Activated CD4-positive, CD25-positive, alpha-beta regulatory T cell treated with anti-CD3 and anti-CD28 coated beads, Interleukin-2, amount 50 U/mL, for 16 hours (primary cell): ENCODE measurements at regions not wholly inside any gene's neighbourhood (a gene's known extent, or its start where the extent isn't known, plus 50 kb on each side); places are given as distances from the start of the nearest gene placed in this dataset.

Experiments used
- DNase-seq: peaks from one replicate; pipeline ENCODE4 v3.0.0-alpha.2; 2020; ENCODE audit warnings: low read depth, low spot score

DNA sequence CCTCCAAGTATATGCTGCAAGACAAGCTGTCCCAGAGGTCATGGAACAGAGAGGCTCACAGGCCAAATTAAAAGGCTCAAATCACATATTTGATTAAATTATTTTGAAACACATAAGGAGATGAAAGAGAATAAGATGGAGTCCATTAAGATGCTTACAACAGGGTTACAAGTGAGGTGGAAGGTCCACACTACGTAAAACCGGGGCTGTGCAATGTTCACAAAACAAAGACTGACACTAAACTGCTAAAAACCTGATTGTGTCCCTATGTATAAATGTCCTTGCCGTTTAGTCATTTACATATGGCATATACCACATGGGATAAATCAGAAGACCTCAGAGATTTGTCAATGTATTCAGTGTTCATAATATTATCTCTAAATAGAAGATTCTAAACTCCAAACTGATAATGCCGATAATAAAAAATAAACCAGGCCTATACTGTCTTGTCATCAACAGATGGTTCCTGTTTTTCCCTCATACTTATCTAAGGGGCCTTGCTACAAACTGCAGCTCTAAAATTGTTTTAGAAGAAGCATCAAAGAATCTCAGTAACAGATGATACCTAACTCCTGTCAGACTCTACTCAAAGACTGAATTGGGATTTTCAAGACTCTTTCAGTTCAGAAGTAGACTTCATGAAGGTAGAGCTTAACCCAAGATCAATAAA is 51.8 kb upstream of the RIPOR2 start:
- no peak for DNase-seq

DNA sequence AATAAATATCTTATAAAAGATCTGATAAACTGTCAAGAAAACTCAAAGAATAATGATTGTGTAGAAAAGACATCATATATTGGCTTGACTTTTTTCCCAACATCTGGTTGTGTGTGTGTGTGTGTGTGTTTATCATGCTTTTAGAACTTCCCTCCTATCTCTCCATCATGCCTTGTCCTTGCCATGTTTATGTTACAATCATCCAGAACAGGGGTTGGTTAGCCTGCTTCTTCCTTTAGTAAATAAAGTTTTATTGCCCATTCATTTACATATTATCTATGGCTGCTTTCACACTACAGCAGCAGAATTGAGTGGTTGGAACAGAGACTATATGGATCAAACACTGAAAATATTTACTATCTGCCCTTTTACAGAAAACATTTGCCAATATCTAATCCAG is 52.8 kb upstream of the RIPOR2 start:
- no peak for DNase-seq

DNA sequence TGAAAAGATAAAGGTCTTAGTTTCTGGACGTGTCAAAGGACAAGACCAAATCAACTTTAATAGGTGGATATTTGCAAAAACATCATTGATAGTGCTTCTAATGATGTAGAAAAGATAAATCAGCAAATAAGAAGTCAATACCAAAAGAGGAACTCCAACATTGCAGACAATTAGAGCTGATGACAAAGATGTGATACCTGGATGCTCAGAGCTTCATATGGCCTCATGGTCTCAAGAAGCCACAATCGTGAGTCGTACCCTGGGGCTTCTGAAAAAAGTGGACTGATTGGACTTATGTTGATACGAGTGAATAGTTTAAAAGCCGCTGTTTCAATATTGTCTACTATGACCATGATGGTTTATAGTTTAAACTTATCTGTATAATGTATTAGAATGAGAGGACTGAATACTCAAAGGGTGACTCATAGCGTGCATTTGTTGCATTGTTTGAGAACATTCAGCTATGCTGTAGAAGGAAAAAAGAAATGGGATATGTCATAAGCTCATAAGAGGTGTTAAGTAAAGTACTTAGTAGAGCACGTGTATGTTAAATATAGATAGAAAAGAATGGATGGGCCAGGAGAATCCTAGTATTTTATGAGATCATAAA is 54.6 kb upstream of the RIPOR2 start:
- DNase-seq, result no peak

GRCh38 chr6:24990944-24991809 is 55.4 kb upstream of the RIPOR2 start:
- no peak for DNase-seq

- peak; percentile 58 for DNase-seq
Observed at GRCh38 chr6:24991810-24992467, 56.2 kb upstream of the RIPOR2 start.

- no peak for DNase-seq
Observed at GRCh38 chr6:24994812-24995211, 59.1 kb upstream of the RIPOR2 start.

DNA sequence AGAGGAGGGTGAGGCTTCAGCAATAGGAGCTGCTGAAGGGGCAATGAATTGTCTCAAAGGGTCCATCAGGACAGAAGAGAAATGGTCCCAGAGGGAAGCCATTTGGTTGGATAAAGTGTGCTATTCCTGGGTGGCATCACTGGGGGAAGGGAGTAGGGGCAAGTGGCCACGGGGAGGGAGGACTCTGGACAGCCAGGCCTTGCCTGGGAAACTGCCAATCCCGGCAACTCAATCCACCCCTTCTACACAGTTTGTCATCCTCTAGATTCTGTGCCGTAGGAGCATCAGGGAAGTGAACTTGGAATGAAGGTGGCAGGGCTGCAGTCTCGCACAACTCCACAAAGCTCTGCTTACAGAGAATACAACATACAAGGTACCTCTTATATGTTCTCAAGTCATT is 59.5 kb upstream of the RIPOR2 start:
- DNase-seq, result no peak

- DNase-seq, result no peak
Observed at GRCh38 chr6:24996269-24996836, 60.6 kb upstream of the RIPOR2 start.

DNA sequence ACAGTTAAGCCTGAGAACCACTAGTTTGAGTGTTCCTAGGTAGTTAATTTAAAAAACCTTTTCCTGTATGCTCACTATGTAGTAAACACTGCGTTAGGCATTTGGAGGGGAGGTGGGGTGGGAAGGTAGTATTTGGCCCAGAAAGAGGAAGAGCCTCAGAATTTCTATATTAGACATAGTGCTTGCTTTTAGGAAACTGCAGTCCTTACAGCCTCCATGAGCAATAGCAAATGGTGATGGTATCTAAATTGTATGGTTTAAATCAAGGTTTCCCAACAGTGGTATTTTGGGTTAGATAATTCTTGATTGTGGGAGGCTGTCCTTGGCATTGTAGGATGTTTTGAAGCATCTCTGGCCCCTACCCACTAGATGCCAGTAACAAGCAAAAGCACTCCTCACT is 61.5 kb upstream of the RIPOR2 start:
- DNase-seq, result no peak

DNA sequence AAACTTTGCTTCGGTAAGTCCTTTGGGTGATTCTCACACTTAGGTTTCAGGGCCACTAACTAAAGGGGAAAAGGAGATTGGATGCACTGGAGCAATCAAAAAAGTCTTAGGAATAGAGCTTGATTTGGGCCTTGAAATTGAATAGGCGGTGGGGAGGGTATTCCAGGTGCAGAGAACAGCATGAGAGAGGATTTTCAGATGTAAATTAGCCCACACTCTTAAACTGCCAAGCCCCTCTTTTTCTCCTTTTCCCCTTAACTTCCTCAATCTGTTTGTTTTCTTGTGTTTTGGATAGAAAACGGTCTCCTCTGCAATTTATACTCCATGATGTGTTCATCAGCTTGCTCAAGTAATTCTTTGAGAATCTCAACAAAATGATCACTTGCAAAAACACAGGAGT is 62.1 kb upstream of the RIPOR2 start:
- DNase-seq, result no peak

- no peak for DNase-seq
Observed at GRCh38 chr6:25002326-25003091, 66.7 kb upstream of the RIPOR2 start.

GRCh38 chr6:25004357-25004756 is 68.6 kb upstream of the RIPOR2 start:
- no peak for DNase-seq

- no peak for DNase-seq
Observed at GRCh38 chr6:25005010-25005409, 69.2 kb upstream of the RIPOR2 start.

DNA sequence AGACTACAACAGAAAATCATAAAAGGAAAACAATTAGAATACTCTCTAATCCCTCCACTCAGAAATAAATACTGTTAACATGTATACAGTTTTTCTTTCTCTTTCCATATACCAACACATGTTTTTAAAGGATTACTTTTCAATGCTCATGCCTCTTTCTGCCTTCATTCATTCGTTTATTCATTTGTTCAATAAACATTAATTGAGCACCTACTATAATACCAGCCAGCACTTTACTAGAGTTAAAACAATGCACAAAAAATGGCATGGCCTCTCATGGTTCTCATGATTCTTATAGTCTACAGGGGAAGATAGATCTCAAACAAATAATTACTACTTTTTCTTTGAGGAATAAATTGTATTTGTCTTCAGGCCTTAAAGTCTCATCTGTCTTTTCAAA is 70.3 kb upstream of the RIPOR2 start:
- no peak for DNase-seq

DNA sequence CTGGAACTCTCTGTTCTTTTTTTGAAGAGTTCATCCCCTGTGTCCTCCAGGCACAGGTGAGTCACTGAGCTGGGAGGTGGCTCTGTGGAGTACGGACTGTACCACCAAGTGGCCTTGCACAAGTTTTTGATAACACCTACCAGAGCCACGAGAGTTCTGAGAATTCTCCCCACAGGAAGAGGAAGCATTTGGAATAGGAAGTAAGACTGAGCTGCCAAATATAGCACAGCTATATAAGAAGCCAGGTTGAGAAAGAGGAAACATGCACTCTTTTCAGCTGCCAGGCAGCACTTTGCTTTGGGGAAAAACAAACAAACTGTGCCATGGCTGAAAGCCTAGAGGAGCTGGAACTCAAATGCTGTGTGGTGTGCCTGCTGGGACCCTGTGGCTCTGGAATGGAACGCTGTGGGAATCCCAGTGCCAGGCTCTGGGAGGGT is 70.8 kb upstream of the RIPOR2 start:
- no peak for DNase-seq

GRCh38 chr6:25007269-25007699 is 71.5 kb upstream of the RIPOR2 start:
- DNase-seq, result no peak

DNA sequence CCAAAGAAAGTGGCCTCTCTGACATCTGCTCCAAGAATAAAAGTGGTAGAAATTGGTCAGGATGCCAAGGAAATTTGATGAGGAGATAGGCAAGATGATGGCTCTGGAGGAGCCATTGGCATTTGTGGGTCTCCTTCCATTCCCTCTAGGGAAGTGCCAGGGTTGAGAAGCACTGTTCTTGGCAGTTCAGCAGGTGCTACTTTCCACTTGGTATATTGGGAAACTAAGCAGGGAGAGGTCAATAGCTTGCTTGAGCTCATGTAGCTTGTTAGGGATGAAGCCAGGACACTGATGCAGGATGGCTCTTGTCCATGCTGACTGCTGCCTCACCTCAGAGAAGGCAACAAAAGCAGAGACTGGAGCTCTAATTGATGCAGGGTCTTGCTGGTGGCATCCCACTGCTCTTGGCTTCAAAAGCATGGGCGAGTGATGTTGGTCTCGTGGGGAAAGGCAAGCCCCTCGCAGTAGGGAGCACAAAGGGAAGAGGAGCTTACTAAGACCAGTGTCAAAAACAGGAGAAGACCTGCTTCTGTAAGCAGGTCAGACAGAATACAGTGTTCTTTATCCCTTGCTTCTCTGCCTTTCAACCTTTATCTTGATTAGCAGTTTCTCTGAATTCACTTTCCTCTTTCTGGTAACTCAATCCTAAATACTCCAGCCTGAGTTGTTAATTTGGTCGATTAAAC is 73.1 kb upstream of the RIPOR2 start:
- no peak for DNase-seq

GRCh38 chr6:25009393-25009710 is 73.6 kb upstream of the RIPOR2 start:
- DNase-seq, result no peak

DNA sequence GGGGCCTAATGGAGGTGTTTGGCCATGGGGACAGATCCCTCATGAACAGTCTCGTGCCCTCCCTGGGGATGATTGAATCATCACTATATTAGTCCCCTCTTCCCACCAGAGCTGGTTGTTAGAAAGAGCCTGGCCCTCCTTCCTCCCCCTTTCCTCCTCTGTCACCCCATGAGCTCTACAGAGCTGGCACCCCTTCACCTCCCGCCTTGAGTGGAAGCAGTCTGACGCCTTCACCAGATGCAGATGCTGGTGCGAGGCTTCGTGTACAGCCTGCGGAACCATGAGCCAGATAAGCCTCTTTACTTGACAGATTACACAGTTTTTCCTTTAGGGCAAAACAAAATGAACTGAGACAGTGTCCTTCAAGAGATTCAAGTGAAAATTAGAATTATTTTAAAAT is 74.4 kb upstream of the RIPOR2 start:
- DNase-seq, result no peak

- DNase-seq, result no peak
Observed at GRCh38 chr6:25010902-25011625, 75.3 kb upstream of the RIPOR2 start.
